Gastrocnemius medialis (tissue), 4 donors: ENCODE measurements at regions not wholly inside any gene's neighbourhood (a gene's known extent, or its start where the extent isn't known, plus 50 kb on each side); places are given as distances from the start of the nearest gene placed in this dataset.

Experiments
- ATAC-seq, 2 donors: fragments of 150-250 bp; one replicate each; pipeline ENCODE4 v1.9.1; 2016
- DNase-seq, 2 donors: peaks; one replicate each; pipeline ENCODE4 v3.0.0-alpha.2; 2019
- H3K27ac ChIP-seq, 4 donors: fragments of 200-600 bp; sonication (generic); 1 replicate in 1 of 4; 2 replicates in 3 of 4; pipeline ENCODE4 v1.5.1; 2016 to 2018; ENCODE audit warnings: mild to moderate bottlenecking in 2 of 4, moderate library complexity in 1 of 4
- H3K27me3 ChIP-seq, 3 donors: fragments of 200-600 bp; sonication (generic) in 2 of 3; 1 replicate in 1 of 3; 2 replicates in 2 of 3; pipeline versions ENCODE4 v1.5.1 to v1.6.0; 2016 to 2019; ENCODE audit warnings: mild to moderate bottlenecking in 1 of 3, moderate library complexity in 1 of 3
- H3K36me3 ChIP-seq, 2 donors: fragments of 200-600 bp; sonication (generic) in 1 of 2; one replicate each; pipeline ENCODE4 v1.5.1; 2017 to 2018
- H3K4me1 ChIP-seq, 2 donors: fragments of 200-600 bp; sonication (generic) in 1 of 2; one replicate each; pipeline ENCODE4 v1.5.1; 2016 to 2017; ENCODE audit warnings: mild to moderate bottlenecking in 2 of 2
- H3K4me3 ChIP-seq, 4 donors: fragments of 200-600 bp; sonication (generic) in 3 of 4; 1 replicate in 1 of 4; 2 replicates in 3 of 4; pipeline ENCODE4 v1.5.1; 2016 to 2019; ENCODE audit warnings: mild to moderate bottlenecking in 2 of 4
- H3K9me3 ChIP-seq, 3 donors: fragments of 200-600 bp; sonication (generic) in 2 of 3; 1 replicate in 1 of 3; 2 replicates in 2 of 3; pipeline ENCODE4 v1.5.1; 2016 to 2019
- POLR2A ChIP-seq, 2 donors: fragments of 450-650 bp; IDR thresholded peaks; one replicate each; pipeline ENCODE4 v1.6.1; 2017; ENCODE audit warnings: antibody characterized with exemption in 2 of 2, mild to moderate bottlenecking in 2 of 2, moderate library complexity in 2 of 2
- in situ Hi-C, 4 donors: fragments of 200-750 bp; cut with MboI; loops; one replicate each; pipeline versions ENCODE4 v1.15.0 to v1.8.0; 2017; ENCODE audit warnings: low sequenced_read_pairs in 4 of 4
- intact Hi-C: fragments of 100-400 bp; cut with DNase I; formaldehyde crosslinking; loops from one replicate; pipeline ENCODE4 v1.15.1; 2023; ENCODE audit warnings: low total_unique reads
- TF ChIP-seq, protein P1 (sequence below), 5 experiments: fragments of 450-650 bp in 3 of 5; fragments of 200-600 bp in 2 of 5; sonication (generic) in 2 of 5; IDR thresholded peaks in 4 of 5; conservative IDR thresholded peaks in 1 of 5; 1 replicate in 4 of 5; 2 replicates in 1 of 5; pipeline ENCODE4 v1.5.1; 2016 to 2019; ENCODE audit warnings: antibody characterized with exemption in 5 of 5, mild to moderate bottlenecking in 3 of 5, moderate library complexity in 3 of 5

DNA sequence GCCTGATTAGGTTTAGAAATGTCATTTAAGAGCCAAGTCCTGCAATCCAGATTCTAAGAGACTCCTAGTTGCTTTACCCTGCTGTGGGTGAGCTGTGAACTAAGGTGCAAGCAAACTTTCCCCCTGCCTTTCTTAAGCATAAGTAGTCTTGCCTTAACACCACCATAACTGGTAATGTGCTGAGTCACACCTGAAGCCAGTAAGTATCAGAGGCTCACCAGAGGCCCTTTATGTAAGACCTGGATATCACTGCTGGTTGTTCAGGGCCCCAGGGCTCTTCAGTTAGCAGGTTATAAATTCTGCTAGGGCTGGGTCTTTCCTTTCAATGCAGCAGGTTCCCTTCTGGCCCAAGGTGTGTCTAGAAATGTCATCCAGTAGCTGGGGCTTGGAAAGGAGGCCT lies 509.9 kb downstream of the VGLL3 start:
- intact Hi-C loops, result no loop called here
- in situ Hi-C loops, result no loop called here
- TF ChIP-seq, protein P1, sequence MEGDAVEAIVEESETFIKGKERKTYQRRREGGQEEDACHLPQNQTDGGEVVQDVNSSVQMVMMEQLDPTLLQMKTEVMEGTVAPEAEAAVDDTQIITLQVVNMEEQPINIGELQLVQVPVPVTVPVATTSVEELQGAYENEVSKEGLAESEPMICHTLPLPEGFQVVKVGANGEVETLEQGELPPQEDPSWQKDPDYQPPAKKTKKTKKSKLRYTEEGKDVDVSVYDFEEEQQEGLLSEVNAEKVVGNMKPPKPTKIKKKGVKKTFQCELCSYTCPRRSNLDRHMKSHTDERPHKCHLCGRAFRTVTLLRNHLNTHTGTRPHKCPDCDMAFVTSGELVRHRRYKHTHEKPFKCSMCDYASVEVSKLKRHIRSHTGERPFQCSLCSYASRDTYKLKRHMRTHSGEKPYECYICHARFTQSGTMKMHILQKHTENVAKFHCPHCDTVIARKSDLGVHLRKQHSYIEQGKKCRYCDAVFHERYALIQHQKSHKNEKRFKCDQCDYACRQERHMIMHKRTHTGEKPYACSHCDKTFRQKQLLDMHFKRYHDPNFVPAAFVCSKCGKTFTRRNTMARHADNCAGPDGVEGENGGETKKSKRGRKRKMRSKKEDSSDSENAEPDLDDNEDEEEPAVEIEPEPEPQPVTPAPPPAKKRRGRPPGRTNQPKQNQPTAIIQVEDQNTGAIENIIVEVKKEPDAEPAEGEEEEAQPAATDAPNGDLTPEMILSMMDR (IDR thresholded peaks at IDR 0.05 in 4 of 5, conservative IDR thresholded peaks at IDR 0.05 in 1 of 5), result no peak
- no peak for DNase-seq
- no peak overlapping the region for H3K27ac ChIP-seq
- no peak for ATAC-seq
- H3K9me3 ChIP-seq, result no peaks in the 10 kb centered on the region
- no peak overlapping the region for H3K4me3 ChIP-seq
- H3K36me3 ChIP-seq, result no peaks in the 10 kb centered on the region
- H3K4me1 ChIP-seq, result no peaks in the 10 kb centered on the region
- H3K27me3 ChIP-seq, result no peaks in the 10 kb centered on the region

DNA sequence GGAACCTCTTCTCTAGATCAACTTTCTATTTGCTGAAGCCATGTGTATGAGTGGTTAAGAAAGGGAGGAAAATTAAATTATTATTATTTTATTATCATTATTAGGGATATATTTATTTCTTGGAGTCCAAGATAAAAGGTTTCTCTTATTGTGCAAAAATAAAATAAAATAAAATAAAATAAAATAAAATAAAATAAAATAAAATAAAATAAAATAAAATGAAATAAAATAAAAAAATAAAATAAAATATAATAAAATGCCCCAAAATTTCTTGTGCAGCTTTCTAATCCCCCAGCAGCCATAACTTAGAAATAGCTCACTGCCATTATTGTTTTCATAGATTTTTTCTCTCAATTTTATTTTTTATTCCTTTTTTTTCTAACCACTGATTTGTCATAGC lies 526.8 kb downstream of the VGLL3 start:
- ATAC-seq (no peak), DNase-seq (no peak)
- in situ Hi-C loops, result no loop called here
- no peak overlapping the region for H3K27ac ChIP-seq
- H3K4me3 ChIP-seq, result no peak overlapping the region
- intact Hi-C loops, result no loop called here
- no peaks in the 10 kb centered on the region for H3K36me3 ChIP-seq
- H3K4me1 ChIP-seq, result no peaks in the 10 kb centered on the region
- no peaks in the 10 kb centered on the region for H3K27me3 ChIP-seq
- TF ChIP-seq, protein P1 (IDR thresholded peaks at IDR 0.05 in 4 of 5, conservative IDR thresholded peaks at IDR 0.05 in 1 of 5), result no peak
- no peak for TF ChIP-seq POLR2A (IDR thresholded peaks at IDR 0.05)
- H3K9me3 ChIP-seq, result no peaks in the 10 kb centered on the region

DNA sequence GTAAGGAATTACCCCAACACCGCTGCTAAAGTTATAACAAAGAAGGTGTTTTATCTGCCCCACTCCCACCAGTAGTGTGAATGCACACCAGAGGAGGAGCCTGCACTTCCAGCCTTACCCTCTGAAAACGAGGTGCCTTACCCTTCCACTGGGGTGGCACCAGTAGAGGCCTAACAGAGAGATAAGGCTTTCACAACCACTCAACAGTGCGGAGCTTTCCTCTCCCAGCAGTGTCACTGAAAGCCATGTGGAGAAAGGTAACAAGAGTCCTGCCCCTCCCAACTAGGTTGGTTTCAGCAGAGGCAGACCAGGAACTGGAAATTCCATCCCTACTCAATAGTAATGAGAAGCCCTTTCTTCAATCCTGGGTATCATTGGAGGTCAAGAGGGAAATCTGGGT lies 539.2 kb downstream of the VGLL3 start:
- no peak for DNase-seq
- ATAC-seq, result no peak
- H3K4me3 ChIP-seq, result no peak overlapping the region
- H3K27ac ChIP-seq, result no peak overlapping the region
- H3K9me3 ChIP-seq, result no peaks in the 10 kb centered on the region
- H3K27me3 ChIP-seq, result no peaks in the 10 kb centered on the region
- TF ChIP-seq POLR2A (IDR thresholded peaks at IDR 0.05), result no peak
- TF ChIP-seq, protein P1 (IDR thresholded peaks at IDR 0.05 in 4 of 5, conservative IDR thresholded peaks at IDR 0.05 in 1 of 5), result no peak
- in situ Hi-C loops (no loop called here), intact Hi-C loops (no loop called here)
- H3K4me1 ChIP-seq, result no peaks in the 10 kb centered on the region
- no peaks in the 10 kb centered on the region for H3K36me3 ChIP-seq

DNA sequence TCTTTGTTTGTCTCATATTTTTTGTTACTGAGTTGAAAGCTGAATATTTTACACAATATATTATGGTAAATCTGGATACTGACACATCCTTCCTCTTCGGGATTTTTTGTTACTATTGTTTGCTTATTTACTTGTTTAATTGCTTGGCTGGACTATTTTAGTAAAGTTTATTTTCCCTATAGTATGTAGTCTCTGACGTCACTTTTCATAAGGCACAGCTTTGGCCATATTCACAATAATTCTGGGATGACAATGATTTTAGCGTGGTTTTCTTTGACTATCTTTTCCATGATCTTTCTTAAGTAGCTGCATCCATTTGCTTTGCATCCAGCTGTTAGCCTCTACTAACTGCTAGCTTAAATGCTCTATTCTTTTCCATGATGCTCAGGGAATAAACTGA lies 552.4 kb downstream of the VGLL3 start:
- H3K27ac ChIP-seq, result no peak overlapping the region
- H3K9me3 ChIP-seq, result no peaks in the 10 kb centered on the region
- no peaks in the 10 kb centered on the region for H3K27me3 ChIP-seq
- no peak overlapping the region for H3K4me3 ChIP-seq
- intact Hi-C loops (no loop called here), in situ Hi-C loops (no loop called here)
- DNase-seq (no peak), ATAC-seq (no peak)
- TF ChIP-seq, protein P1 (IDR thresholded peaks at IDR 0.05 in 4 of 5, conservative IDR thresholded peaks at IDR 0.05 in 1 of 5), result no peak
- no peak for TF ChIP-seq POLR2A (IDR thresholded peaks at IDR 0.05)
- no peaks in the 10 kb centered on the region for H3K36me3 ChIP-seq
- H3K4me1 ChIP-seq, result no peaks in the 10 kb centered on the region

DNA sequence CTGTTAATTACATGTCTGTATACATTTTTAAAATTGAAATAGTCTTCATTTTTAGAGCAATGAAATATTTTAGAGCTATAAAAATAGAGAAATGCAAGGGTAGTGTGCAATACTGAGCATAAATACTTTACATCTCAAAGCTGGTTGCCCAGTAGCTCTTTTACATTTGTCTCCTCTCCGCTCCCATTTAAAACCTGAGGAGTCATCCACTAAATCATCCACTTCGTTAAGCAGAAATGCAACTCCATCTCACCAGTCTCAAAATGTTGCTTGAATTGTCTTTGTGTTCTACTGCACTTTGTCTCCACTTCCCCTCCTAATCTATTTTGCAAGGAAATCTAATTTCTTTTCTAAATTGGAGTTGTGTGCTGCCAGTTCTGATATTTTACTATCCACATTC lies 563.6 kb downstream of the VGLL3 start:
- intact Hi-C loops, result no loop called here

More for the DNA sequence above, 563.6 kb downstream of the VGLL3 start:
- ATAC-seq (no peak), DNase-seq (no peak)
- Histone ChIP-seq H3K36me3 (no peaks in the 10 kb centered on the region), H3K27me3 (no peaks in the 10 kb centered on the region), H3K9me3 (no peaks in the 10 kb centered on the region), H3K4me3 (no peak overlapping the region), H3K4me1 (no peaks in the 10 kb centered on the region), H3K27ac (no peak overlapping the region)
- TF ChIP-seq POLR2A (IDR thresholded peaks at IDR 0.05), result no peak
- TF ChIP-seq, protein P1 (IDR thresholded peaks at IDR 0.05 in 4 of 5, conservative IDR thresholded peaks at IDR 0.05 in 1 of 5), result no peak
- in situ Hi-C loops, result no loop called here
